Mesenchymal stem cell (in vitro differentiated cells and primary cell): ENCODE measurements at regions not wholly inside any gene's neighbourhood (a gene's known extent, or its start where the extent isn't known, plus 50 kb on each side); places are given as distances from the start of the nearest gene placed in this dataset.

Source experiments
- DNase-seq: peaks from one replicate; pipeline ENCODE4 v3.0.0-alpha.2; 2013
- H2AFZ ChIP-seq: one replicate; pipeline ENCODE4 v1.6.1; 2013; ENCODE audit warnings: low read depth, mild to moderate bottlenecking, control low read depth, inconsistent platforms, low read length, moderate library complexity
- H2AK5ac ChIP-seq: 2 replicates; pipeline ENCODE4 v1.6.1; 2013; ENCODE audit warnings: low read length, moderate library complexity, mild to moderate bottlenecking, inconsistent platforms; ENCODE audit not compliant: severe bottlenecking
- H2BK120ac ChIP-seq: one replicate; pipeline ENCODE4 v1.6.1; 2013; ENCODE audit warnings: low read depth, mild to moderate bottlenecking, inconsistent platforms, low read length, moderate library complexity
- H2BK12ac ChIP-seq, 2 experiments: one replicate each; pipeline ENCODE4 v1.6.1; 2013; ENCODE audit warnings: inconsistent platforms in 2 of 2, low read length in 2 of 2, mild to moderate bottlenecking in 2 of 2, moderate library complexity in 2 of 2, control low read depth in 1 of 2
- H2BK15ac ChIP-seq: one replicate; pipeline ENCODE4 v1.6.1; 2013; ENCODE audit warnings: mild to moderate bottlenecking, low read depth, inconsistent platforms; ENCODE audit not compliant: poor library complexity, severe bottlenecking
- H2BK5ac ChIP-seq: 2 replicates; pipeline ENCODE4 v1.6.1; 2013; ENCODE audit warnings: low read depth, mild to moderate bottlenecking, low read length, control low read depth, inconsistent platforms; ENCODE audit not compliant: poor library complexity, severe bottlenecking
- H3K14ac ChIP-seq, 2 experiments: one replicate each; pipeline ENCODE4 v1.6.1; 2013; ENCODE audit warnings: inconsistent platforms in 2 of 2, low read length in 2 of 2, control low read depth in 1 of 2, mild to moderate bottlenecking in 1 of 2, moderate library complexity in 1 of 2
- H3K18ac ChIP-seq, 2 experiments: one replicate each; pipeline ENCODE4 v1.6.1; 2013; ENCODE audit warnings: inconsistent platforms in 2 of 2, low read length in 2 of 2, control low read depth in 1 of 2, low read depth in 1 of 2, mild to moderate bottlenecking in 1 of 2
- H3K23ac ChIP-seq, 2 experiments: one replicate each; pipeline ENCODE4 v1.6.1; 2013; ENCODE audit warnings: inconsistent platforms in 2 of 2, low read length in 2 of 2, mild to moderate bottlenecking in 2 of 2, moderate library complexity in 2 of 2, control low read depth in 1 of 2
- H3K27ac ChIP-seq: 2 replicates; pipeline ENCODE4 v1.5.1; 2013; ENCODE audit warnings: mild to moderate bottlenecking, moderate library complexity, low read length, control low read depth, inconsistent platforms; ENCODE audit not compliant: poor library complexity, severe bottlenecking
- H3K27me3 ChIP-seq, 2 experiments: 2 replicates each; pipeline versions ENCODE4 v1.6.1 to v1.7.0; 2013; ENCODE audit warnings: low read length in 2 of 2, mild to moderate bottlenecking in 2 of 2, moderate library complexity in 2 of 2, control low read depth in 1 of 2, inconsistent platforms in 1 of 2; ENCODE audit not compliant: control insufficient read depth in 1 of 2, insufficient read depth in 1 of 2
- H3K36me3 ChIP-seq, 2 experiments: 2 replicates each; pipeline versions ENCODE4 v1.6.1 to v1.7.0; 2013; ENCODE audit warnings: low read length in 2 of 2, control low read depth in 1 of 2, inconsistent platforms in 1 of 2, low read depth in 1 of 2, mild to moderate bottlenecking in 1 of 2; ENCODE audit not compliant: insufficient read depth in 2 of 2, control insufficient read depth in 1 of 2
- H3K4ac ChIP-seq, 2 experiments: one replicate each; pipeline ENCODE4 v1.6.1; 2013; ENCODE audit warnings: inconsistent platforms in 2 of 2, low read length in 2 of 2, mild to moderate bottlenecking in 2 of 2, moderate library complexity in 2 of 2, control low read depth in 1 of 2, low read depth in 1 of 2
- H3K4me1 ChIP-seq: 2 replicates; pipeline ENCODE4 v1.6.1; 2013; ENCODE audit warnings: low read depth, low read length, control low read depth; ENCODE audit not compliant: control insufficient read depth, insufficient read depth
- H3K4me2 ChIP-seq: 2 replicates; pipeline ENCODE4 v1.6.1; 2013; ENCODE audit warnings: low read length, mild to moderate bottlenecking, inconsistent platforms; ENCODE audit not compliant: poor library complexity, severe bottlenecking
- H3K4me3 ChIP-seq, 2 experiments: 2 replicates each; pipeline versions ENCODE4 v1.5.1 to v1.7.0; 2013; ENCODE audit warnings: low read length in 2 of 2, mild to moderate bottlenecking in 2 of 2, control low read depth in 1 of 2, low read depth in 1 of 2; ENCODE audit not compliant: insufficient read depth in 1 of 2
- H3K79me1 ChIP-seq: replicated peaks from 2 replicates; pipeline ENCODE4 v1.6.1; 2013; ENCODE audit warnings: mild to moderate bottlenecking, control low read depth, low read length, inconsistent platforms; ENCODE audit not compliant: poor library complexity, severe bottlenecking
- H3K9ac ChIP-seq: 2 replicates; pipeline ENCODE4 v1.7.0; 2013; ENCODE audit warnings: mild to moderate bottlenecking, low read length, moderate library complexity
- H3K9me3 ChIP-seq: 2 replicates; pipeline ENCODE4 v1.7.0; 2013; ENCODE audit warnings: mild to moderate bottlenecking, low read length; ENCODE audit not compliant: control insufficient read depth
- H4K8ac ChIP-seq: one replicate; pipeline ENCODE4 v1.6.1; 2013; ENCODE audit warnings: inconsistent platforms, mild to moderate bottlenecking, low read length, moderate library complexity
- H4K91ac ChIP-seq: one replicate; pipeline ENCODE4 v1.6.1; 2013; ENCODE audit warnings: mild to moderate bottlenecking, low read length, inconsistent platforms
- WGBS: methylation state at CpG from one replicate; pipeline ENCODE4 v1.1.7; 2013; ENCODE audit warnings: mixed read lengths; 5-methylcytosine and 5-hydroxymethylcytosine counted together

DNA sequence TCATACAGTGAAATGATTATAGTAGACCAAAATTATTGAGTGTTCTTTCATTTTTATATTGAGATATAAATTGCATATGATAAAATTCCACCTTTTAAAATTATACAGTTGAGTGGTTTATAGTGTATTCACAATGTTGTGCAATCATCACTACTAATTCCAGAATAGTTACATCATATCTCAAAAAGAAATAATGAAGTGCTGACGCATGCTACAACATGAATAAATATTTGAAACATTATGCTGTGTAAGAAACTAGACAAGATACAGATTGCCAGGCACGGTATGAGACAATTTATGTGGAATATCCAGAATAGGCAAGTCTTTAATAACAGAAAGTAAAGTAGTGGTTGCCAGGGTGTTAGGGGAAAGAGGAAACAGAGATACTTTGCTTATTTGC, 871.7 kb downstream of the FAM133A start:
- H3K4me1 ChIP-seq: no peaks in the 10 kb centered on the region
- no peaks in the 10 kb centered on the region for H3K79me1 ChIP-seq
- H3K9ac ChIP-seq: no peak overlapping the region
- DNase-seq: no peak
- no peak overlapping the region for H3K18ac ChIP-seq
- no peak overlapping the region for H2BK120ac ChIP-seq
- no peaks in the 10 kb centered on the region for H3K27me3 ChIP-seq
- no peak overlapping the region for H2BK5ac ChIP-seq
- H4K8ac ChIP-seq: no peak overlapping the region
- H2AK5ac ChIP-seq: no peak overlapping the region
- peaks cover 13% of the 10 kb centered on the region for H3K9me3 ChIP-seq
- H3K14ac ChIP-seq: no peak overlapping the region
- no peak overlapping the region for H3K4me3 ChIP-seq
- H3K4me2 ChIP-seq: no peak overlapping the region
- 67% methylated on average over 1 of the region's 2 CpGs for WGBS
- no peak overlapping the region for H4K91ac ChIP-seq
- H2BK15ac ChIP-seq: no peak overlapping the region
- H3K36me3 ChIP-seq: no peaks in the 10 kb centered on the region
- H2AFZ ChIP-seq: no peak overlapping the region
- no peak overlapping the region for H2BK12ac ChIP-seq
- H3K4ac ChIP-seq: no peak overlapping the region
- no peak overlapping the region for H3K23ac ChIP-seq
- no peak overlapping the region for H3K27ac ChIP-seq

DNA sequence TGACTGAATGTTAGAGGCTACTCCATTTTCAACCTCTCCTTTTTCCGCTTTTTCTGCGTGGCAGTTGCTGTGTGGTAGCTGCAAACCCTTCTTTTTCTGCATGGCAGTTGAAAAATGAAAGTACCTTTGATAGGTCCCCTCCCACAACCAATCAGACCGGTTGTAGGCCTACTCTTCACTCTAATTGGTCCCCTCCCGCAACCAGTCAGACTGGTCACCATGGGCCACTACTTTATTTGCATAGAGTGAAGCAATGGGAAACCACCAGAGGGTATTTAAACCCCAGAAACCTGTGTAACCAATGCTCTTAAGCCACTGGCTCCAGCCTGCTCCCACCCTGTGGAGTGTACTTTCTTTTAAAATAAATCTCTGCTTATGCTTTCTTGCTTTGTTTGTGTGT, 877.8 kb downstream of the FAM133A start:
- Histone ChIP-seq H3K18ac (no peak overlapping the region), H3K9me3 (peaks cover 9% of the 10 kb centered on the region), H3K27me3 (no peaks in the 10 kb centered on the region), H3K4ac (no peak overlapping the region), H2BK12ac (no peak overlapping the region), H3K4me3 (no peak overlapping the region), H2AFZ (no peak overlapping the region), H3K14ac (no peak overlapping the region), H3K36me3 (no peaks in the 10 kb centered on the region), H3K4me1 (no peaks in the 10 kb centered on the region), H2AK5ac (no peak overlapping the region), H4K91ac (no peak overlapping the region), H3K79me1 (no peaks in the 10 kb centered on the region), H3K23ac (no peak overlapping the region), H4K8ac (no peak overlapping the region), H3K4me2 (no peak overlapping the region), H3K9ac (no peak overlapping the region), H2BK120ac (no peak overlapping the region), H2BK15ac (no peak overlapping the region), H3K27ac (no peak overlapping the region), H2BK5ac (no peak overlapping the region)
- WGBS: 71% methylated on average over 3 of the region's 4 CpGs
- DNase-seq: no peak

DNA sequence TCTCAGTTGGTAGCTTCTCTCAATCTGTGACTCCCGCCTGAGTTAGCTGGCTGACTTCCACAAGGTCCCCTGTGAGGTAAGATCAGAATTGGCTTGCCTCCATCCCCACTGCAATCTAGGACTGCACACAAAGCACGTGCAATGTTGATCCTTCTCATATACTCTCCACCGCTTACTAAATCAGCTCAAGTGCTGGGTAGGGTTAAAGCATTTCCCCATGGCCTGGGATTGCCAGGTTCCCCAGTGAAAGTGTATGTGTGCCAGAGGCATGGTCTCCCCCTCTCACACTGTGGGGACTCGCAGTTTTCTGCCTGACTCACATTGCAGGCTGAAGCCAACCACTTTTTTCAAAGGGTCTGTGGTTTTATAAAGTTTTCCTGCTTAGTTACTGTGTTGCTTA, 886.9 kb downstream of the FAM133A start:
- H3K79me1 ChIP-seq: no peaks in the 10 kb centered on the region
- WGBS: 60% methylated on average over 3 of the region's 4 CpGs
- H3K9me3 ChIP-seq: peaks cover 4% of the 10 kb centered on the region
- H4K8ac ChIP-seq: no peak overlapping the region
- H2BK15ac ChIP-seq: no peak overlapping the region
- H3K14ac ChIP-seq: no peak overlapping the region
- H4K91ac ChIP-seq: no peak overlapping the region
- no peak overlapping the region for H2BK12ac ChIP-seq
- H3K4me2 ChIP-seq: no peak overlapping the region
- no peaks in the 10 kb centered on the region for H3K36me3 ChIP-seq
- no peaks in the 10 kb centered on the region for H3K27me3 ChIP-seq
- DNase-seq: no peak
- no peaks in the 10 kb centered on the region for H3K4me1 ChIP-seq
- H3K4me3 ChIP-seq: no peak overlapping the region
- no peak overlapping the region for H3K4ac ChIP-seq
- H2AK5ac ChIP-seq: no peak overlapping the region
- no peak overlapping the region for H2BK5ac ChIP-seq
- no peak overlapping the region for H2BK120ac ChIP-seq
- H2AFZ ChIP-seq: no peak overlapping the region
- no peak overlapping the region for H3K23ac ChIP-seq
- H3K9ac ChIP-seq: no peak overlapping the region
- H3K27ac ChIP-seq: no peak overlapping the region
- no peak overlapping the region for H3K18ac ChIP-seq

DNA sequence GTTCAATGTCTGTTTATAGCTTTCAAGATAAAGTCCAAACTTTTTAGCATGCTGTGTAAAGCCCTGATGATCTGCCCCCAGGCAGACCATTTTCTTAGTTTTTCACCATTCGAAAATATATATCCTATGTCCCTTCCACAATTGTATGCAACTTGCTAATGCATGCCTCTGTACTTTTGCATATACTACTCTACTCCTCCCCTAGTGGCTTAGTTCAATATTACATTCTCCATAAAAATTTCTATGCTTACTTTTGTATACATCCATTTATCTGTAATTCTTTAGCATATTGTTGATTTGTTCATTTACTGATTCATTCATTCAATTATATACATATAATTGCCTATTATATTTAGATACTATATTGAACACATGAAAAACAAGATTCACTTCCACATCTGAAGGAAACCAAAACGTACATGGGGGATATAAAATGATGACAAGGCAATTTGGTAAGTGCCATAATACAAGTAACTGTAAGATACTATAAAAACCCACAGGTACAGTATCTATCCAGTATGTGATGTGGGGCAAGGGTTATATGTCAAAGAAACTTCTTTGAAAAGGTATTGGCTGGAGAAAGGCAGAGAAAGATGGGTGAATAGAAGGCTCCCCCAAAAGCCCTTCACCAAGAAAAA, 902.5 kb downstream of the FAM133A start:
- H2BK120ac ChIP-seq: no peak overlapping the region
- no peak overlapping the region for H3K23ac ChIP-seq
- H3K79me1 ChIP-seq: no peaks in the 10 kb centered on the region
- no peak for DNase-seq
- no peak overlapping the region for H4K91ac ChIP-seq
- H3K27me3 ChIP-seq: no peaks in the 10 kb centered on the region
- no peak overlapping the region for H3K14ac ChIP-seq
- H3K27ac ChIP-seq: no peak overlapping the region
- H3K36me3 ChIP-seq: no peaks in the 10 kb centered on the region
- no peak overlapping the region for H2BK12ac ChIP-seq
- no peaks in the 10 kb centered on the region for H3K9me3 ChIP-seq
- H2BK5ac ChIP-seq: no peak overlapping the region
- no peak overlapping the region for H2BK15ac ChIP-seq
- no peak overlapping the region for H3K18ac ChIP-seq
- no peaks in the 10 kb centered on the region for H3K4me1 ChIP-seq
- no peak overlapping the region for H3K4me3 ChIP-seq
- H3K4me2 ChIP-seq: no peak overlapping the region
- H2AK5ac ChIP-seq: no peak overlapping the region
- no peak overlapping the region for H2AFZ ChIP-seq
- H4K8ac ChIP-seq: no peak overlapping the region
- 89% methylated on average over 1 of the region's 2 CpGs for WGBS
- H3K4ac ChIP-seq: no peak overlapping the region
- H3K9ac ChIP-seq: no peak overlapping the region
